ENCODE measurements at regions not wholly inside any gene's neighbourhood (a gene's known extent, or its start where the extent isn't known, plus 50 kb on each side); places are given as distances from the start of the nearest gene placed in this dataset.
"Not testable (repeated sequence)": the region's sequence is repeated elsewhere in the genome, so short reads cannot be mapped to it uniquely, and the experiment has no call there.

- no peak for ATAC-seq
Observed at GRCh38 chr4:163077680-163078079, 89.0 kb downstream of the NAF1 start.

GRCh38 chr4:163072222-163072621 is 94.5 kb downstream of the NAF1 start:
- no peak for ATAC-seq

GRCh38 chr4:163071308-163071707 is 95.4 kb downstream of the NAF1 start:
- ATAC-seq, result no peak

- ATAC-seq, result no peak
Observed at GRCh38 chr4:163070023-163070422, 96.7 kb downstream of the NAF1 start.

GRCh38 chr4:163063891-163064290 is 102.8 kb downstream of the NAF1 start:
- ATAC-seq, result no peak

- ATAC-seq, result no peak
Observed at GRCh38 chr4:163048447-163048846, 118.2 kb downstream of the NAF1 start.

- no peak for ATAC-seq
Observed at GRCh38 chr4:163042306-163042705, 124.4 kb downstream of the NAF1 start.

- no peak for ATAC-seq
Observed at GRCh38 chr4:163017135-163017534, 149.6 kb downstream of the NAF1 start.

GRCh38 chr4:163012816-163013215 is 153.9 kb downstream of the NAF1 start:
- no peak for ATAC-seq

- ATAC-seq, result no peak
Observed at GRCh38 chr4:163003979-163004378, 162.7 kb downstream of the NAF1 start.

GRCh38 chr4:162988530-162988929 is 178.2 kb downstream of the NAF1 start:
- ATAC-seq, result no peak

- no peak for ATAC-seq
Observed at GRCh38 chr4:162985131-162985530, 181.6 kb downstream of the NAF1 start.

- no peak for ATAC-seq
Observed at GRCh38 chr4:162984621-162985020, 182.1 kb downstream of the NAF1 start.

GRCh38 chr4:162981823-162982222 is 184.9 kb downstream of the NAF1 start:
- no peak for ATAC-seq

GRCh38 chr4:162978398-162978797 is 188.3 kb downstream of the NAF1 start:
- ATAC-seq, result no peak

GRCh38 chr4:162977788-162978187 is 188.9 kb downstream of the NAF1 start:
- ATAC-seq, result no peak

GRCh38 chr4:162972661-162973330 is 193.9 kb downstream of the NAF1 start:
- no peak for ATAC-seq

GRCh38 chr4:162969194-162969593 is 197.5 kb downstream of the NAF1 start:
- ATAC-seq, result no peak

- ATAC-seq, result not testable (repeated sequence)
Observed at GRCh38 chr4:162965978-162966377, 200.7 kb downstream of the NAF1 start.

- no peak for ATAC-seq
Observed at GRCh38 chr4:162959046-162959445, 207.6 kb downstream of the NAF1 start.

- ATAC-seq, result no peak
Observed at GRCh38 chr4:162957521-162958143, 209.1 kb downstream of the NAF1 start.

GRCh38 chr4:162954976-162955375 is 211.7 kb downstream of the NAF1 start:
- ATAC-seq, result no peak

- ATAC-seq, result no peak
Observed at GRCh38 chr4:162952232-162952631, 214.5 kb downstream of the NAF1 start.

- ATAC-seq, result no peak
Observed at GRCh38 chr4:162945713-162946112, 221.0 kb downstream of the NAF1 start.

- ATAC-seq, result no peak
Observed at GRCh38 chr4:162943263-162943662, 223.4 kb downstream of the NAF1 start.

All from activated CD4-positive, CD25-positive, alpha-beta regulatory T cell treated with anti-CD3 and anti-CD28 coated beads, Interleukin-2, amount 50 U/mL, for 24 hours (primary cell).